HG02623 (cell line): ENCODE measurements at regions not wholly inside any gene's neighbourhood (a gene's known extent, or its start where the extent isn't known, plus 50 kb on each side); places are given as distances from the start of the nearest gene placed in this dataset.

Experiments used
- ATAC-seq: cut with Tn5 transposase; IDR thresholded peaks from one replicate; pipeline ENCODE4 v1.9.1; 2021; ENCODE audit warnings: moderate library complexity; ENCODE audit not compliant: unreplicated experiment

GRCh38 chr3:43892526-43892925 is 201.8 kb downstream of the ABHD5 start:
- ATAC-seq, result peak; percentile 55

DNA sequence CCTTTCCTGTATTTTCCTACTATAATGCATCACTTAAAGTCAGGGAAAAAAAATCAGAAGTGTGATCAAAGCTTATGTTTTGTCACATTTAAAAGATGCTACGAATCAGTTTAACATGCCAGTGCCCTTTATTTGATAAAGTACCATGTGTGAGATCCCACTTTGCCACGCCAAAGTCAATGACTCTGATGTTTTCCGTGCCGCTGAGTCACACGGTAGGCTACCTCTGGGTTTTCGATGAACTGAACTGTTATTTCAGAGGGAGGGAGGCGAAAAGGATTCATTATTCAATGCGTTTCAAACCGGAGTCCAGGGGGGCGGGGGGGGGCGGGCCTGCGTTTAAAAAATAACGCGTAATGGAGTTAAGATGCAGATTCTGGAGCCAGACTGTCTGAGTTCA is 203.0 kb downstream of the ABHD5 start:
- no peak for ATAC-seq

- ATAC-seq, result no peak
Measured at GRCh38 chr3:43894176-43895049, 203.7 kb downstream of the ABHD5 start.

GRCh38 chr3:43895573-43895972 is 204.8 kb downstream of the ABHD5 start:
- ATAC-seq, result no peak

DNA sequence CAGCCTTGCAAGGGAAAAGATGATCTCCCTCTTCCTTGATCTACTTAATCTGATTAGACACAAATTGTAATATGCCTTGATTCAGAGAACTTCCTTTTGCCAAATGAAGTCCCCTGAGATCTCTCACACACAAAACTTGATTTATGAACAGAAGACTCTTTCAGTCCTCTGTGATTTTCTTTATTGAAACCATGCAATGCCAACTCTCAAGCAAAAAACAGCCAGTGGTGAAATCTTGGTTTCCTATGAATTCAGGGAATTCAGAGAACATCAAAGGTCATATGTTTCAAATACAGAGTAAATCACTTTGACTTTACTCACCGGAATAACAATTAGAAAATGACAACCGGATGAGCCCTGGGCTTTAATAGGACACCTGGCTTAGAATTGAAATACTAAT is 211.7 kb downstream of the ABHD5 start:
- ATAC-seq, result no peak

GRCh38 chr3:43905157-43905556 is 214.4 kb downstream of the ABHD5 start:
- no peak for ATAC-seq

DNA sequence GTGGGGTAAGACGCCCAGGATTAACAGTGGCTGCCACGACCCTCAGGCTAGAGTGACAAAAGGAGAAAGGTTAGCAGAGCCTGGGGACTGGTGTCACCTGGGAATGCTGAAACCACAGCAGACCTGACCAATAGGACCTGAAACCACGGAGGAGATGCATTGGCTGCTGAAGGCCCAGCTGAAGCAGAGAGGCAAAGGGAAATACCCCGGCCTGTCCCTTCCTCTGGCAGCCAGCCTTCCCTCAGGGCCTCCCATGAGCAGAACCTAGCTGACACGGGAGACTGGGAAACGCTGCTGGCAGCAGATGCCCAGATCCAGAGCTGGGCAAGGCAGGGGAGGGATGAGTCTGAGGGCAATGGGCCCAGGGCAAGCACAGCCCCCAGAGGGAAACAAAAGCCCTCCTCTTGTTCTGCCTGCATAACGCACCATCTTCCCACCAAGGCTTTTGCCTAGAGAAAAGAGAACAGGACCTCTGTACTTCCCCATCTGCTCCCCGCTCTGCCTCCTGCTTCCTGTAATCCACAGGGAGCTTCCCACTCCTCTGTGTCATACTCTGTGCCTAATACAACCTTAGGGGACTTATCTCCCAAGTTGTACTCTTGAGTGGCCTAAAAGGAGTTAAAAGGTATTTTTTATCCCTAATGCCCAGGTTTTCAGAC is 216.2 kb downstream of the ABHD5 start:
- no peak for ATAC-seq

DNA sequence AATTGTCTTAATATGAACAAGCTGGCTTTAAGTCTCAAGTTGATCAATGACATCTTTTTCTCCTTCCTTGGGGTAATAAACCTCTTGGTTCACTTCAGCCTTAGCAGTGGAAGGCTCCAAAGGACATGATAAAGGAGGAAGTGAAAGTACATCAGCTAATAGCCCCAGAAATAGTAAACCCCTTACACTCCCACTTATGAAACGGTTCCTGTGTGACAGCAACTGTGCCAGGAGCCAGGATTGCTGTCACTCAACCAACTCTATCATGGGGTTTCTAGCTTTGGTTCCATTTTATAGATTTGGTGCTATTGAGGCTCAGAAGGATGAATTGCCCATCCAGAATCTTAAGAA is 216.7 kb downstream of the ABHD5 start:
- ATAC-seq, result peak; percentile 89

- ATAC-seq, result no peak
Measured at GRCh38 chr3:43908456-43908855, 217.7 kb downstream of the ABHD5 start.

DNA sequence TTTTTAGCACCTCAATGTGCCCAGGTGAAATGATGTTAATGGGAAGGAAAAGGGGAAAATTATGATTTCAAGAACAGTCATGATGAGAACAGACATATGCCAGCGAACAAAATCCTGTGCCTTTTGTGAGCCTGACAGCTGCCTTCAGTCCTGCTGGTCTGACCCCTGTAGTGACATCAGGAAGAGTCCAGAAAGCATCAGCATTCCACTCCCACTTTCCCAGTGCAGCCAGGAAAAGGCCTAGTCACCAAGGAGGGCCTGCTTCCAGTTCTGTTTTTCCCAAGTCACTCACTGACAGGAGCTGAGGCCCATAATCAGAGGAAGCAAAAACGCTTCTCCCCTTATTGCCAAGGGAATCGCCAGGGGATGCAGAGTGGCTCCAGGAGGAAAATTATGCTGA is 218.4 kb downstream of the ABHD5 start:
- ATAC-seq, result no peak

GRCh38 chr3:43910750-43911149 is 220.0 kb downstream of the ABHD5 start:
- ATAC-seq, result no peak

GRCh38 chr3:43913036-43913948 is 222.6 kb downstream of the ABHD5 start:
- ATAC-seq, result no peak

DNA sequence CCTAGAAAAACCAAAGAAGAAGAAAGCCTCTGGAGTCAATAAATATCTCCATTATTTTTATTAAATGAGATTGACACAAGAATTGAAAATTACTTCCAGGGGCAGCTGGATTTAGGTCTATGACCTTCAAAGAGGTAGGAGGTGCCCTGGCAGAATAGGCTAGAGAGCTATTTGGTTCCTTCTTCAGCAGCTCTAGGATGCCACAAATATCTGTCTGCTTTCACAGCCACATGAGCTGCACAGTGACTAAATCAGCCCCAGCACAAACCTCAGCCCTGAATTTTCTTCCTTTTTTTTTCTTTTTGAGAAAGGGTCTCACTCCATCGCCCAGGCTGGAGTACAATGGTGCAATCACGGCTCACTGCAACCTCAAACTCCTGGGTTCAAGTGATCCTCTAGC is 223.5 kb downstream of the ABHD5 start:
- ATAC-seq, result no peak

DNA sequence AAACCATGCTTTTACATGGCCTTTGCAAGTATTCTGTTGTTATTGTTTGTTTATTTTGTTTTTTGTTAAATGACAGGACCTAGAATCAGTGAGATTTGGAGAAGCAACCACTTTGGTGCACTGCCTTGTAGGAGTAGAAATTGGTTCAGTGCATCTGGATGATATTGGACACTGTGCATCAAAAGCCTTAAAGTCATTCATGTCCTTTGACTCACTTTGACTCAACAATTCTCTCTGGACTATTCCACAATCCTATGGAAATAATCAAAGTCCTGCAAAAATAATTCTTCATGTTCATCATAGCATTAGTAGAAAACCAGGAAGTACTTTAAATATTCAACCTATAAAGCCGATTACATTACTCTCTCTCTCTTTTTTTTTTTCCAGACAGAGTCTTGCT is 224.8 kb downstream of the ABHD5 start:
- no peak for ATAC-seq

DNA sequence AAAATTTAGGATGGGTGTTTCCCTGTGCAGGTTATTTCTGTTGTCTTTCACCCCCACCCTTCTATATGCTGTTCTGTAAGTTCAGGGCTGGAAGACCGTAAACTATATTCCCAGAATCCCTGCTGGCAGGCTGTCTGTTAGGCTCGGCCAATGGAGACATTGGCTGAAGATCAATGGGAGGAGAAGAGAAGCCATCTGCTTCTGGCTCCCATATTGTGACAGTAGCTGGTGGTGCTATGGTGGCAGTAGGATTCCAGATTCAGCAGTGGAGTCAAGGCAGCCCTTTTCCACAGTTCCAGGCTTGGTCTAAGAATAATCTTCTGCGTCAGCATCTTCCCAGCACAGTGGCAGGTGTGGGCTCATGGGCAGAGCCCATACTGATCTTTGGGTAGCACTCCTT is 226.6 kb downstream of the ABHD5 start:
- no peak for ATAC-seq

GRCh38 chr3:43919029-43919428 is 228.3 kb downstream of the ABHD5 start:
- no peak for ATAC-seq

- no peak for ATAC-seq
Measured at GRCh38 chr3:43921056-43921648, 230.4 kb downstream of the ABHD5 start.

DNA sequence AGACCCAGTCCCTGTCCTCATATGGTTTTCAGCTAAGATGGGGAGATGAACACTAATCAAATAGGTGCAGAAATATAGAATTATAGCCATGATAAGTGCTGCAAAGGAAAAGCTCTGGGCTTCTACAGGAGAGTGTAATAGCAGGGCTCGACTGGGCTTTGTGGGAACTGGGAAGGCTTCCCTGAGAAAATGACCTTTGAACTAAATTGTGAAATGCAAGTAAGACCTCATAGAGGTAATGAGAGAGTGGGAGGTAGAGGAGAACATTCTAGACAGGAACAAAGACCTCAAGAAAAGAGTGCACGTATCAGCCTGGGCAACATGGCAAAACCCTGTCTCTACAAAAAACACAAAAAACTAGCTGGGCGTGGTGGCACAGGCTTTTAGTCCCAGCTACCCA is 231.6 kb downstream of the ABHD5 start:
- no peak for ATAC-seq

DNA sequence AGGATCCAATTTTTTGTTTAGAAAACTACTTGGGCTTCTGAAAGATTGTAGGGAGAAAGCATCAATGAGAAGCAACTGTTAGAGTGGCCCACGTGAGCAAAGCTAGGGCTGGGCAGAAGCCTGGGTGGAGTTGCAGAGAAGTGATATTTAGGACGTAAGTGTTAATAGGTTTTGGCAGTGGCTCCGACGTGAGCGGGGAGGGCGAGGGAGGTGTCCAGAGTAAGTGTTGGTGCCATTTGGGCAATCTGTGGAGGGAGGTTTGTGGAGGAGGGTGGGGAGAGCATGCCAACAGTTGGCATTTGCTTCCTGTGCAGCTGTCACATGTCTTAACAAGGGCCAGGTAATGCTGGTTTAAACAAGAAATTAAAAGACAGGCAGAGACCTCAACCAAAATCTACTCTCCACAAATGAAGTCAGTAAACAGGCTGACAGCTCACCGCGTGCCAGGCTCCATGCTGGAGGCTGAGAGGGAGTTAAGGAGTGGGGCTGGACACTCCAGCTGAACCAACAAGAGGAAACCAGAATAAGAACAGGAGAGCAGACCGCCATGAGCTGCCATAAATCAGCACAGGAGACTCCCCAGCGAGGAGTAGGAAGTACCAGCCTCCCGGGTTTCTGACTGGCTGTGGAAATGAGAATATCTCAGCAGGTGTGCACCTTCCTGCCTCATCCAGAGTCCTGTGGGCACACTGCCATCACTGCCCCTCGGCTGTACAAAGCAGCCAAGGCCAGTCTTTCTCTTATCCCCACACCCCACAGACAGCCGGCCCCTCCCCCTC is 232.6 kb downstream of the ABHD5 start:
- no peak for ATAC-seq

- no peak for ATAC-seq
Measured at GRCh38 chr3:43926055-43926454, 235.3 kb downstream of the ABHD5 start.
